Prostate gland (tissue), 2 donors: ENCODE measurements at regions not wholly inside any gene's neighbourhood (a gene's known extent, or its start where the extent isn't known, plus 50 kb on each side); places are given as distances from the start of the nearest gene placed in this dataset.

Experiments used
- CTCF ChIP-seq, 4 experiments: fragments of 200-600 bp in 2 of 4; fragments of 450-650 bp in 2 of 4; sonication (generic) in 2 of 4; IDR thresholded peaks; 1 replicate in 3 of 4; 2 replicates in 1 of 4; pipeline ENCODE4 v1.5.1; 2016 to 2019; ENCODE audit warnings: antibody characterized with exemption in 4 of 4, mild to moderate bottlenecking in 2 of 4, moderate library complexity in 2 of 4
- POLR2A ChIP-seq: fragments of 450-650 bp; IDR thresholded peaks from one replicate; pipeline ENCODE4 v1.6.1; 2016; ENCODE audit warnings: antibody characterized with exemption, mild to moderate bottlenecking
- POLR2AphosphoS5 ChIP-seq: sonication (generic); formaldehyde crosslinking; IDR thresholded peaks from one replicate; pipeline ENCODE4 v1.6.1; 2017; ENCODE audit warnings: antibody characterized with exemption

- TF ChIP-seq POLR2A (no peak), CTCF (IDR thresholded peaks at IDR 0.05) (no peak), POLR2AphosphoS5 (no peak)
Observed at GRCh38 chr18:71107244-71107643, 818.4 kb downstream of the SOCS6 start.
